ENCODE measurements at regions not wholly inside any gene's neighbourhood (a gene's known extent, or its start where the extent isn't known, plus 50 kb on each side); places are given as distances from the start of the nearest gene placed in this dataset.

DNA sequence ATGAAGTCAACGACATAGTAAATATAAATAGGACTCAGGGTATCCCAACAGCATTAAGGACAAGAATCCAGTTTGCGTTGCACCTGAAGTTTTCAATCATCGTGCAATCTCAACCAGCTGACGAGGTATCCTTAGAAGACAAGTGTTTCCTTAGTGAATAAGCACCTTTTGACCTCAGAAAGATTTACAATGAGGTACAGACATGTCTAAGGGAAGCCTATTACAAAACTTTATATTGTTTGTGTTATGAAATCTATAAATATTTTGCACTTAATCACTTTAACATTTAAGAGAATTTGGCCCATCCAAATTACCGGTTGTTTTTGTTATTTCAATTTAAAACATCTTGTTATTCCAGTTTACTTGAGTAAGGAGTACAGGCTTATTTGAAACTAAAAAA, 64.9 kb upstream of the PRICKLE2 start:
- H3K79me2 ChIP-seq (ENCODE audit: insufficient read depth): no peaks in the 10 kb centered on the region
- peaks cover 29% of the 10 kb centered on the region for H3K4me1 ChIP-seq (ENCODE audit: insufficient read depth)
- WGBS, 2 experiments (ENCODE audit: low coverage in 1 of 2, low lambda C conversion rate in 2 of 2, missing lambda C conversion rate in 2 of 2): 65 to 70% methylated on average over 5 of the region's 5 CpGs
- no peak overlapping the region for H2AFZ ChIP-seq
- DNase-seq: no peak
- no peaks in the 10 kb centered on the region for H3K36me3 ChIP-seq (ENCODE audit: low read depth)
- H3K27ac ChIP-seq: peak overlapping the region; percentile 96; the same call in 1 of the 2 replicates
- no peaks in the 10 kb centered on the region for H3K9me3 ChIP-seq (ENCODE audit: low read depth)
- in situ Hi-C loops (cut with MboI): no loop called here
- no peaks in the 10 kb centered on the region for H3K27me3 ChIP-seq (replicated peaks; ENCODE audit: insufficient read depth)
- H3K4me2 ChIP-seq (ENCODE audit: unreplicated experiment): no peak overlapping the region
- no peaks in the 10 kb centered on the region for H4K20me1 ChIP-seq (ENCODE audit: insufficient read depth)
- H3K9ac ChIP-seq: no peak overlapping the region
- no peak overlapping the region for H3K4me3 ChIP-seq
- TF ChIP-seq EZH2phosphoT487 (IDR thresholded peaks at IDR 0.05; ENCODE audit: insufficient read depth, low read depth) (no peak), EZH2 (IDR thresholded peaks at IDR 0.05; ENCODE audit: insufficient read depth, poor library complexity, severe bottlenecking) (no peak)
- H3K9me2 ChIP-seq (ENCODE audit: insufficient read depth): no peaks in the 10 kb centered on the region
- H3F3A ChIP-seq (ENCODE audit: insufficient read depth): peaks cover 31% of the 10 kb centered on the region

DNA sequence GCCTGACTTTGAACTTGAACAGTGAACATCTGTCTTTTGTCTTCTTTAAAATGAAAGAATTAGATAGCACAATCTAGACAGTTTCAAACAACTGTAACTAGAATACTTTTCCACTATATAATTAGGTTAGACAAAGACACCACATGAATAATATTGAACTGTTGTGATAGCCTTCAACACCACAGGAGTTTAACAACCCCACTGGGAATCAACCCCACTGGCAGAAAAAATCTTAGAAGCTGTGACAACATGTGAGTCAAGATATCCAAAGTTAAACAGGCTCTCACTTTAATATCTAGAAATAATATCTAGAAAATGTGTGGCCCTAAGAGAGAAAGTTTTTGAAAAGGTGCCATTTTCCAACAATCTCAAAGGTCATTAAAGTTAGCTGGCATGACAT, 64.4 kb upstream of the PRICKLE2 start:
- Histone ChIP-seq H3K4me2 (ENCODE audit: unreplicated experiment) (no peak overlapping the region), H4K20me1 (ENCODE audit: insufficient read depth) (no peaks in the 10 kb centered on the region), H3K27me3 (replicated peaks; ENCODE audit: insufficient read depth) (no peaks in the 10 kb centered on the region), H3K9ac (no peak overlapping the region), H3F3A (ENCODE audit: insufficient read depth) (peaks cover 27% of the 10 kb centered on the region), H2AFZ (no peak overlapping the region), H3K4me1 (ENCODE audit: insufficient read depth) (peaks cover 27% of the 10 kb centered on the region), H3K4me3 (no peak overlapping the region), H3K9me3 (ENCODE audit: low read depth) (no peaks in the 10 kb centered on the region), H3K79me2 (ENCODE audit: insufficient read depth) (no peaks in the 10 kb centered on the region), H3K27ac (no peak overlapping the region), H3K9me2 (ENCODE audit: insufficient read depth) (no peaks in the 10 kb centered on the region), H3K36me3 (ENCODE audit: low read depth) (no peaks in the 10 kb centered on the region)
- no peak for DNase-seq
- in situ Hi-C loops (cut with MboI): no loop called here
- TF ChIP-seq EZH2phosphoT487 (IDR thresholded peaks at IDR 0.05; ENCODE audit: insufficient read depth, low read depth): no peak

DNA sequence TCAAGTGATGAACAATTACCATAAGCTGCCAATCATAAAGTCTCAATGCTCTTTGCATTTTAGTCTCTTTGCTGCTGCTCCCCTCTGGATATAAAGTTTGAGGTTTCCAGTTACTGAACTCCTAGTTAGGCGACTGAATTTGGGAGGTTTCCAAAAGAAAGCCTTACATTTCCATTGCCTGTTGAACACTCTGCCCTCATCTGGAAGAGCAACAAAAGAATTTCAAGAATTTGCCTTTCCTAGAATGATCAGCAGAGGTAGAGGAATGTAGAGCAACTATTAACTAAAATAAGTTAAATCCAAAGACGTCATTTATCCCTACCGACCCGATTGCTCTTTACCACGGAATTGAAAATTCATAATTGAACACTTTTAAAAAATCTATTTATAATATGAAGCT, 53.4 kb upstream of the PRICKLE2 start:
- Histone ChIP-seq H3F3A (ENCODE audit: insufficient read depth) (no peaks in the 10 kb centered on the region), H2AFZ (no peak overlapping the region), H4K20me1 (ENCODE audit: insufficient read depth) (no peaks in the 10 kb centered on the region), H3K4me2 (ENCODE audit: unreplicated experiment) (no peak overlapping the region), H3K9me3 (ENCODE audit: low read depth) (no peaks in the 10 kb centered on the region), H3K27me3 (replicated peaks; ENCODE audit: insufficient read depth) (no peaks in the 10 kb centered on the region), H3K4me3 (no peak overlapping the region), H3K27ac (no peak overlapping the region), H3K36me3 (ENCODE audit: low read depth) (no peaks in the 10 kb centered on the region), H3K79me2 (ENCODE audit: insufficient read depth) (no peaks in the 10 kb centered on the region), H3K4me1 (ENCODE audit: insufficient read depth) (no peaks in the 10 kb centered on the region), H3K9me2 (ENCODE audit: insufficient read depth) (no peaks in the 10 kb centered on the region), H3K9ac (no peak overlapping the region)
- 95 to 98% methylated on average over 5 of the region's 5 CpGs for WGBS, 2 experiments (ENCODE audit: low coverage in 1 of 2, low lambda C conversion rate in 2 of 2, missing lambda C conversion rate in 2 of 2)
- no peak for TF ChIP-seq EZH2phosphoT487 (IDR thresholded peaks at IDR 0.05; ENCODE audit: insufficient read depth, low read depth)
- no peak for TF ChIP-seq EZH2 (IDR thresholded peaks at IDR 0.05; ENCODE audit: insufficient read depth, poor library complexity, severe bottlenecking)
- in situ Hi-C loops (cut with MboI): no loop called here
- no peak for DNase-seq

DNA sequence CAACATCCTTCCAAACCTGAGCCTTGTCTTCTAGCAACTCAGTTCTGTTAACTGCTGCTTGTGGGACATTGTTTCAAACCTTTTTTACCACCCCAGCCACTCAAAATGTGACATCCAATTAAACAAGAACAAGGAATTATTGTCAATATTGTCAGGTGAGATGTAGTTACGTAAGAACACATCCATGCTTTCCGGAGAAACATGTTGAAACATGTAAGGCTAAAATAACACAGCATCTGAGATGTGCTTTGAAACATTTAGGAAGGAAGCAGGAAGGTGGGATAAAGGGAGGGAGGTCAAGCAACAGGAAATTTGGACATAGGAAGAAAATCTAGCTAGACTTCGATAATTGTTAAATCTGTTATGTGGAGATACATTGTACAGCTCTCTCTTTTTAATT, 50.9 kb upstream of the PRICKLE2 start:
- WGBS, 2 experiments (ENCODE audit: low coverage in 1 of 2, low lambda C conversion rate in 2 of 2, missing lambda C conversion rate in 2 of 2): 81% methylated on average over 3 of the region's 3 CpGs
- H3K4me1 ChIP-seq (ENCODE audit: insufficient read depth): no peaks in the 10 kb centered on the region
- no peaks in the 10 kb centered on the region for H3F3A ChIP-seq (ENCODE audit: insufficient read depth)
- DNase-seq: no peak
- H3K4me3 ChIP-seq: no peak overlapping the region
- H3K36me3 ChIP-seq (ENCODE audit: low read depth): no peaks in the 10 kb centered on the region
- H2AFZ ChIP-seq: no peak overlapping the region
- H3K27me3 ChIP-seq (replicated peaks; ENCODE audit: insufficient read depth): no peaks in the 10 kb centered on the region
- no peak overlapping the region for H3K4me2 ChIP-seq (ENCODE audit: unreplicated experiment)
- no peaks in the 10 kb centered on the region for H4K20me1 ChIP-seq (ENCODE audit: insufficient read depth)
- no peaks in the 10 kb centered on the region for H3K79me2 ChIP-seq (ENCODE audit: insufficient read depth)
- TF ChIP-seq EZH2 (IDR thresholded peaks at IDR 0.05; ENCODE audit: insufficient read depth, poor library complexity, severe bottlenecking) (no peak), EZH2phosphoT487 (IDR thresholded peaks at IDR 0.05; ENCODE audit: insufficient read depth, low read depth) (no peak)
- no peak overlapping the region for H3K27ac ChIP-seq
- H3K9me3 ChIP-seq (ENCODE audit: low read depth): no peaks in the 10 kb centered on the region
- H3K9ac ChIP-seq: no peak overlapping the region
- no peaks in the 10 kb centered on the region for H3K9me2 ChIP-seq (ENCODE audit: insufficient read depth)
- in situ Hi-C loops (cut with MboI): no loop called here

All from GM23248 (cell line).